HepG2 (cell line): ENCODE measurements at regions not wholly inside any gene's neighbourhood (a gene's known extent, or its start where the extent isn't known, plus 50 kb on each side); places are given as distances from the start of the nearest gene placed in this dataset.

Source experiments
- ARNT ChIP-seq: fragments of 450-650 bp; IDR thresholded peaks from 2 replicates; pipeline ENCODE4 v1.6.1; 2017
- ATF7-NPFF ChIP-seq: sonication (generic); formaldehyde crosslinking; IDR thresholded peaks from 2 replicates; pipeline ENCODE4 v1.8.1; 2023; ENCODE audit warnings: mild to moderate bottlenecking, low read depth, missing genetic modification reagents, moderate library complexity
- BORCS8-MEF2B ChIP-seq: sonication (generic); formaldehyde crosslinking; IDR thresholded peaks from 2 replicates; pipeline ENCODE4 v1.8.0; 2022; ENCODE audit warnings: mild to moderate bottlenecking, missing genetic modification reagents
- ETV6 ChIP-seq: sonication (generic); formaldehyde crosslinking; conservative IDR thresholded peaks from 2 replicates; pipeline ENCODE4 v1.4.0; 2020; ENCODE audit warnings: missing genetic modification reagents
- FOXO4 ChIP-seq: sonication (generic); formaldehyde crosslinking; conservative IDR thresholded peaks from 2 replicates; pipeline ENCODE4 v1.8.1; 2023; ENCODE audit warnings: missing genetic modification reagents
- ISL2 ChIP-seq: sonication (generic); formaldehyde crosslinking; IDR thresholded peaks from 2 replicates; pipeline ENCODE4 v1.5.0; 2020; ENCODE audit warnings: missing genetic modification reagents
- KDM6A ChIP-seq: IDR thresholded peaks from 2 replicates; pipeline ENCODE4 v1.6.1; 2016; ENCODE audit warnings: low read depth
- POLR2AphosphoS2 ChIP-seq: IDR thresholded peaks from 2 replicates; pipeline ENCODE4 v1.6.1; 2011; ENCODE audit warnings: low read depth, low read length, improper control_type of control experiment
- RCOR2 ChIP-seq: IDR thresholded peaks from 2 replicates; pipeline ENCODE4 v1.6.1; 2016; ENCODE audit warnings: missing biosample characterization, missing genetic modification reagents
- TCF7 ChIP-seq: sonication (generic); IDR thresholded peaks from 2 replicates; pipeline ENCODE4 v1.6.1; 2016; ENCODE audit warnings: antibody characterized with exemption, low read depth
- ZBTB42 ChIP-seq: sonication (generic); formaldehyde crosslinking; IDR thresholded peaks from 2 replicates; pipeline ENCODE4 v1.5.0; 2020; ENCODE audit warnings: mild to moderate bottlenecking, missing genetic modification reagents
- ZFP36 ChIP-seq: fragments of 150-350 bp; IDR thresholded peaks from 2 replicates; pipeline ENCODE4 v1.6.1; 2018; ENCODE audit warnings: borderline replicate concordance, low read length, low read depth; ENCODE audit not compliant: partially characterized antibody
- ZNF205 ChIP-seq: IDR thresholded peaks from 2 replicates; pipeline ENCODE4 v1.6.1; 2018; ENCODE audit warnings: missing biosample characterization, missing genetic modification reagents
- ZNF550 ChIP-seq: sonication (generic); formaldehyde crosslinking; IDR thresholded peaks from 2 replicates; pipeline ENCODE4 v1.4.0; 2020; ENCODE audit warnings: mild to moderate bottlenecking, missing genetic modification reagents, borderline replicate concordance
- ZNF572 ChIP-seq: sonication (generic); formaldehyde crosslinking; IDR thresholded peaks from 2 replicates; pipeline ENCODE4 v1.5.1; 2020; ENCODE audit warnings: mild to moderate bottlenecking, missing genetic modification reagents
- ZNF605 ChIP-seq: sonication (generic); formaldehyde crosslinking; IDR thresholded peaks from 2 replicates; pipeline ENCODE4 v1.8.0; 2022; ENCODE audit warnings: mild to moderate bottlenecking, missing genetic modification reagents
- ZNF652 ChIP-seq: IDR thresholded peaks from 2 replicates; pipeline ENCODE4 v1.6.1; 2016; ENCODE audit warnings: low read depth, borderline replicate concordance
- ZNF687 ChIP-seq: sonication (generic); formaldehyde crosslinking; IDR thresholded peaks from 2 replicates; pipeline ENCODE4 v1.5.1; 2020; ENCODE audit warnings: mild to moderate bottlenecking, missing genetic modification reagents, moderate library complexity
- TF ChIP-seq, protein P1 (sequence below): sonication (generic); formaldehyde crosslinking; IDR thresholded peaks from 2 replicates; pipeline ENCODE4 v1.5.1; 2020; ENCODE audit warnings: mild to moderate bottlenecking, missing genetic modification reagents, moderate library complexity
- TF ChIP-seq, protein P2 (sequence below): sonication (generic); formaldehyde crosslinking; IDR thresholded peaks from 2 replicates; pipeline ENCODE4 v1.4.0; 2020; ENCODE audit warnings: missing genetic modification reagents, borderline replicate concordance
- TF ChIP-seq, protein P3 (sequence below): sonication (generic); formaldehyde crosslinking; IDR thresholded peaks from 2 replicates; pipeline ENCODE4 v1.5.0; 2020; ENCODE audit warnings: missing genetic modification reagents, mild to moderate bottlenecking, borderline replicate concordance

- TF ChIP-seq, protein P1, sequence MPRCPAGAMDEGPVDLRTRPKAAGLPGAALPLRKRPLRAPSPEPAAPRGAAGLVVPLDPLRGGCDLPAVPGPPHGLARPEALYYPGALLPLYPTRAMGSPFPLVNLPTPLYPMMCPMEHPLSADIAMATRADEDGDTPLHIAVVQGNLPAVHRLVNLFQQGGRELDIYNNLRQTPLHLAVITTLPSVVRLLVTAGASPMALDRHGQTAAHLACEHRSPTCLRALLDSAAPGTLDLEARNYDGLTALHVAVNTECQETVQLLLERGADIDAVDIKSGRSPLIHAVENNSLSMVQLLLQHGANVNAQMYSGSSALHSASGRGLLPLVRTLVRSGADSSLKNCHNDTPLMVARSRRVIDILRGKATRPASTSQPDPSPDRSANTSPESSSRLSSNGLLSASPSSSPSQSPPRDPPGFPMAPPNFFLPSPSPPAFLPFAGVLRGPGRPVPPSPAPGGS (CRISPR knock-in tag) = peak; percentile 63
- peak; percentile 99 for TF ChIP-seq ZNF687 (CRISPR knock-in tag)
- TF ChIP-seq ARNT = no peak
- TF ChIP-seq, protein P2, sequence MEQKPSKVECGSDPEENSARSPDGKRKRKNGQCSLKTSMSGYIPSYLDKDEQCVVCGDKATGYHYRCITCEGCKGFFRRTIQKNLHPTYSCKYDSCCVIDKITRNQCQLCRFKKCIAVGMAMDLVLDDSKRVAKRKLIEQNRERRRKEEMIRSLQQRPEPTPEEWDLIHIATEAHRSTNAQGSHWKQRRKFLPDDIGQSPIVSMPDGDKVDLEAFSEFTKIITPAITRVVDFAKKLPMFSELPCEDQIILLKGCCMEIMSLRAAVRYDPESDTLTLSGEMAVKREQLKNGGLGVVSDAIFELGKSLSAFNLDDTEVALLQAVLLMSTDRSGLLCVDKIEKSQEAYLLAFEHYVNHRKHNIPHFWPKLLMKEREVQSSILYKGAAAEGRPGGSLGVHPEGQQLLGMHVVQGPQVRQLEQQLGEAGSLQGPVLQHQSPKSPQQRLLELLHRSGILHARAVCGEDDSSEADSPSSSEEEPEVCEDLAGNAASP = peak; percentile 82; the same call in 1 of the 2 replicates
- peak; percentile 93 for TF ChIP-seq KDM6A (CRISPR knock-in tag)
- TF ChIP-seq TCF7 = peak; percentile 55
- TF ChIP-seq ZFP36 = no peak
- TF ChIP-seq RCOR2 (CRISPR knock-in tag) = peak; percentile 91; the same call in 1 of the 2 replicates
- no peak for TF ChIP-seq ZBTB42
- TF ChIP-seq ETV6 (CRISPR knock-in tag) = peak; percentile 92
- TF ChIP-seq, protein P3, sequence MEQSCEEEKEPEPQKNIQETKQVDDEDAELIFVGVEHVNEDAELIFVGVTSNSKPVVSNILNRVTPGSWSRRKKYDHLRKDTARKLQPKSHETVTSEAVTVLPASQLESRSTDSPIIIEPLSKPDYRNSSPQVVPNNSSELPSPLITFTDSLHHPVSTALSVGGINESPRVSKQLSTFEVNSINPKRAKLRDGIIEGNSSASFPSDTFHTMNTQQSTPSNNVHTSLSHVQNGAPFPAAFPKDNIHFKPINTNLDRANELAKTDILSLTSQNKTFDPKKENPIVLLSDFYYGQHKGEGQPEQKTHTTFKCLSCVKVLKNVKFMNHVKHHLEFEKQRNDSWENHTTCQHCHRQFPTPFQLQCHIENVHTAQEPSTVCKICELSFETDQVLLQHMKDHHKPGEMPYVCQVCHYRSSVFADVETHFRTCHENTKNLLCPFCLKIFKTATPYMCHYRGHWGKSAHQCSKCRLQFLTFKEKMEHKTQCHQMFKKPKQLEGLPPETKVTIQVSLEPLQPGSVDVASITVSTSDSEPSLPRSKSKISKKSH = peak; percentile 80
- TF ChIP-seq ZNF550 (CRISPR knock-in tag) = no peak
- peak; percentile 96 for TF ChIP-seq ISL2 (CRISPR knock-in tag)
- peak; percentile 85 for TF ChIP-seq ZNF652 (CRISPR knock-in tag)
- peak; percentile 81; the same call in 1 of the 2 replicates for TF ChIP-seq ZNF205 (CRISPR knock-in tag)
- TF ChIP-seq ZNF605 = peak; percentile 92
- TF ChIP-seq BORCS8-MEF2B (CRISPR knock-in tag) = peak; percentile 90; the same call in 1 of the 2 replicates
- no peak for TF ChIP-seq FOXO4 (CRISPR knock-in tag)
- no peak for TF ChIP-seq POLR2AphosphoS2
- TF ChIP-seq ZNF572 = peak; percentile 89
- TF ChIP-seq ATF7-NPFF (CRISPR knock-in tag) = peak; percentile 96
Measured at GRCh38 chr20:50242863-50243609, 52.4 kb downstream of the CEBPB start (continued).
